ENCODE measurements at regions not wholly inside any gene's neighbourhood (a gene's known extent, or its start where the extent isn't known, plus 50 kb on each side); places are given as distances from the start of the nearest gene placed in this dataset.

- Histone ChIP-seq H3K4me2 (ENCODE audit: insufficient read depth, insufficient read length, low read length) (no peak overlapping the region), H3K9ac (ENCODE audit: extremely low read depth, insufficient read length, low read length) (no peak overlapping the region), H4K8ac (replicated peaks; ENCODE audit: insufficient read length, low read depth, low read length) (no peak overlapping the region), H2BK5ac (ENCODE audit: insufficient read length, low read length) (no peak overlapping the region), H3K27ac (ENCODE audit: insufficient read length, low read depth, low read length) (no peak overlapping the region), H2BK120ac (ENCODE audit: low read depth, low read length, poor library complexity, severe bottlenecking) (no peak overlapping the region), H2BK12ac (ENCODE audit: insufficient read length, low read depth, low read length) (no peak overlapping the region), H3K27me3 (ENCODE audit: insufficient read depth, low read length) (no peaks in the 10 kb centered on the region), H3K79me2 (ENCODE audit: insufficient read depth, low read length) (no peaks in the 10 kb centered on the region), H3K4ac (ENCODE audit: low read depth, low read length) (no peak overlapping the region), H4K91ac (ENCODE audit: insufficient read length, low read depth, low read length) (no peak overlapping the region), H4K20me1 (ENCODE audit: control insufficient read depth, insufficient read depth, insufficient read length) (no peaks in the 10 kb centered on the region), H4K5ac (ENCODE audit: insufficient read length, low read depth, low read length) (no peak overlapping the region), H3K14ac (ENCODE audit: insufficient read depth, low read length) (no peak overlapping the region), H2AK5ac (ENCODE audit: insufficient read length, low read length) (no peak overlapping the region), H3K23me2 (ENCODE audit: insufficient read length, low read depth, low read length, poor library complexity, severe bottlenecking) (no peaks in the 10 kb centered on the region), H3T11ph (ENCODE audit: low read length) (no peak overlapping the region), H2AFZ (ENCODE audit: low read length) (peak overlapping the region; percentile 26), H3K23ac (ENCODE audit: insufficient read length, low read depth, low read length) (no peak overlapping the region), H3K18ac (ENCODE audit: insufficient read length, low read depth, low read length) (no peak overlapping the region), H3K4me1 (ENCODE audit: insufficient read depth, low read length) (no peaks in the 10 kb centered on the region; the same call in 1 of the 2 replicates), H2BK15ac (ENCODE audit: low read depth, low read length) (no peak overlapping the region), H2BK20ac (ENCODE audit: low read depth, low read length, poor library complexity, severe bottlenecking) (no peak overlapping the region), H3K56ac (ENCODE audit: insufficient read length, low read depth, low read length) (no peak overlapping the region), H3K79me1 (ENCODE audit: insufficient read depth, low read depth, low read length, poor library complexity, severe bottlenecking) (no peaks in the 10 kb centered on the region), H3K9me3 (ENCODE audit: control insufficient read depth, low read depth, low read length) (no peaks in the 10 kb centered on the region)
- no peak overlapping the region; a peak in 1 of 7 replicates for H3K27ac Mint-ChIP-seq
- WGBS (ENCODE audit: extremely low coverage, insufficient read length, low lambda C conversion rate), result no CpG with 5 or more reads among the region's 23 CpGs
- H3K36me3 Mint-ChIP-seq (ENCODE audit: insufficient read depth in 1 of 3, low read depth in 3 of 3), result no peaks in the 10 kb centered on the region
- DNase-seq, result peak; percentile 90
- no peaks in the 10 kb centered on the region for H3K9me3 Mint-ChIP-seq
- H3K27me3 Mint-ChIP-seq (ENCODE audit: low read depth), result peaks cover 6% of the 10 kb centered on the region
- peaks cover 15 to 17% of the 10 kb centered on the region in 2 experiments for H3K4me1 Mint-ChIP-seq
- H3K4me3 Mint-ChIP-seq, result no peak overlapping the region
- TF ChIP-seq CTCF (conservative IDR thresholded peaks at IDR 0.05), result peak; percentile 93
Observed at GRCh38 chr6:111997078-111997852, 56.6 kb upstream of the CCN6 start.

All from H9 (cell line).